Dermis microvascular lymphatic vessel endothelial cell (primary cell): ENCODE measurements at regions not wholly inside any gene's neighbourhood (a gene's known extent, or its start where the extent isn't known, plus 50 kb on each side); places are given as distances from the start of the nearest gene placed in this dataset.
A peak's percentile ranks its signal among the peaks of the same experiment; 100 is the strongest.

Experiments used
- DNase-seq, 2 donors: peaks; one replicate each; pipeline versions ENCODE4 v3.0.0 to v3.0.0-alpha.2; 2010; ENCODE audit warnings: low read depth in 2 of 2

DNA sequence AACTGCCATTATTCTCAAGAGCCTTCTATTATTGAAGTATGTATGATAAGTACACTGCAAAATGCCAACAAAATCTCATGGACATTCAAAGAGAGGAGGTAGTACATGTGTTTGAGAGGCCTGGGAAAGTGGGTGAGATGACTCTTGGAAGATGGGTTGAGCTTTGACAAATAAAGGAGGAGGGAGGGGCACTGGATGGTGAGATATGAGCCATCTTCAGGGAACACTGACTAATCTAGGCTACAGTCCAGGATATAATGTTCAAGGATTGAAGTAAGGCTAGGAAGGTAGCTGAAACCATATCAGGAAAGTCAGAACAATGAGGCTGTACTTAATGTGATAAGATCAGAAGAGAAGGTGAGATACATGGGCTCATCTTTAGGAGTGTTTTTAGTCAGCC, 559.7 kb downstream of the ZEB2 start:
- no peak for DNase-seq

DNA sequence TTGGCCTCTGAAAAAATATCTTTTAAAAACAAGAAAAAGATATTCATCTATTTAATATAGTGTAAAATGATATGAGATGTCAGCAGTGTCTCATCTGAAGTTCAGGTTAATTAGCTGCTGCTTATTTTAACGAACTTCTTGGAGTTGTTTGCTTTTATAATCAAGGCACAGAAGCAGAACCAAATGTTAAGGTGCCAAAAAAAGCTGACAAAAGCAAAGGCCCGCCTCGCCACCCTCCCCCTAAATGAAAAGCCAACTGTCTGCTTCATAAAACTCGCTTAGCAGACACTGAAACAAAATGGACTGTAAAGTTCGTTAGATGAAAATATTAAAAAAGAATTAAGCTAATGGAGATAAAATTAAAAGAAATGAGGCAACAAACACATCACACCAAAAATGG, 562.6 kb downstream of the ZEB2 start:
- no peak for DNase-seq

DNA sequence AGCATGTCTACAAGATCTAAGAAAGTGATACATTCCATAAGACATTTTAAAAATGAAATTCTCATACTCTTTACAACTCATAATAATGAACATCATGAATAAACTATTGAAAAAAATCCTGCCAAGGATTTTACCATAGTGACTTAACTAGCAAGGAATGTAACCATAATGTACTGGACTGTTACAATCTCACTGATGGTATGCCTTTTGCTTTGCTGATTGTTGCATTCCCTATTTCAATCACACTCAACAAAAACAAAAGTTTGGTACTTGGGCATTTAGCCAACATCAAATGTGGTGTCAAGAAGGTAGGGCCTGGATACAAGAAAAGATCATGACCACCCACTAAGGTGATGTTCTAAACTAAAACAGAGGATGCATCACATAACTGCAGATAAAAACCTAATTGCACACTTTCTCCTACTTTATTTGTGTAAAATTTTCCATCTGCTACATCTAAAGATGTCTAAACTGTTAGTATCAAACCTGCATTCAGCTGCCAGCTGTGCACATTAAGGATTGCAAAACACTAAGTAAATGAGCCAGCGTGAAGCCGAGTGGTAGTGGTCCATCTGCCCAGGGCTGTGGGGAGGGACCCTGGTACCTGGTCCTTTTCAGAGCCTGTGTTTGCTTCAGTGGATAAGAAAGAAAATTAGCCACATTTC, 564.4 kb downstream of the ZEB2 start:
- no peak for DNase-seq

DNA sequence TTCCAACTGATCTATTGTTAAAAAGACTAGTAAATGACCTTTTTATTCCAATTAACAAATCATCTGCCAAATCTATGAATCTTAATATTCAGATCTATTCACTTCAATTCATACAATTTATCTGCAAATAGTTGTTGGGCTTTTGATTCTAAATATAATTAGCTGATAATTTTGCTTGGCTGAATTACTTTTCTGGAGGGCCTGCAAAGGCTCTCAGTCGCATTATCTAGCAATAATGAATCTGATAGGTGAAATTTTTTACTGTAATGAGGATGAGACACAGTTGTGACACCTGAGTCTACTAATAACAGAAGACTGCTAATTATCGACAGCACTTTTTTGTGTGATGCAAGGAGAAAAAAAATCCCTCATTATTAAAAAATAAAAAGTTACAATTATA, 565.1 kb downstream of the ZEB2 start:
- DNase-seq, result no peak

DNA sequence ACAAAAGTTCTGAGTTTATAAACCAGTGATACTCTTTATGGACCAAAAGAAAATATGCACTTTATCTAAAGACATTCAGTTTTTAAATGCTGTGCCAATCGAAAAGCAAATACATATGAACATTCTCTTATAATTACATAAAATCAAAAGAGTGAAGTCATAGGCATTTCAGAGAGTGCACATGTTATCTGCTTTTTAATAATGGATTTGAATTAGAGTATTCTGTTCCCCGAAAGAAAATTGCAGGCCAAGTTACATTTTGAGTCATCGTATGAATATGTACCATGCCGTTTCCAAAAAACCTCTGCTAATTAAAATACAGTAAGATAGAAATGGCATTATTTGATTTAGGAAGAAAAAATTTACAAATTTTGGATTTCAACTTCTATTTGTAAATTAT, 565.7 kb downstream of the ZEB2 start:
- DNase-seq, result no peak

DNA sequence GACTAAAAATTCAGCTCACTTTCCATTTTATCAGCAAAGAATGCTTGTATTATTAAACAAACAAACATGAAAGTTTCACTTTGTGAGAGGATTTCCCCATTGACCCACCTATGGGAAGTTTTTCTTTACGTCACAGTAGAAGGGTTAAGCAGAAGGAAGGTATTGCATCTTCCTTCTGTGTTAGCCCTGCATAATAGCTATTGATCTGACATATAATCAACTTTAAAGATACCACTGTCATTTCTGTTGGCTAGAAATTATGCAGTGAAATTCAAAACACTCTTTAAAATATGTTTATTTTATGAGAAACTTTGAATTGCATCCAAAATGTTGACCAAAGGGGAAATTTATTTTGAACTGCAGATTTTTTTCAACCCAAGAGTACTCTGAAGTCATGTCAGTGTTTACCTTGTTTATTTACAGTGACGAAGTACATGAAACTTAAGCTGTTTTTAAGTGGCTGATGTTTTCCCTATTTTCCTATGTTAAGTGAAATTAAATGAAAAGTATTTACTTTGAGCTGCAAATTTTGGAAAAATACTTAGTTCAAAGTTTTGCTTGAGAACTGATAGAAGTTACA, 566.4 kb downstream of the ZEB2 start:
- DNase-seq, result no peak

DNA sequence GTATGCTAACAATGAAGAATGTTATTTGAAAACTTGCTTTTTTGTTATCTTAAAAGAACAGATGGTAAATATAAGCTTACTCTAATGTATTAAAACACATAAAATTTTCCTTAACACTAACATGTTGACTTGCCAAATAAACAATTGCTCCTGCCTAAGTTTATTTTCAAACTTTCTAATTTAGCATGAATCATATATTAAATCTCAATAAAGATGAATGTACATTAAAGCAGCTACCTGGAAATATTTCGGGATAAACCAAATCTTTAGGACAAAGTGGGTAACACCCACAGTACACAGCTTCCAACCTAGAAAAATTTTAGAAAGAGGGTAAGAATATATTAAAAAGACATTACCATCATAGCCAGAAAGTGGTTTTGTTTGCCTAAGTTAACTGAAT, 567.4 kb downstream of the ZEB2 start:
- no peak for DNase-seq

DNA sequence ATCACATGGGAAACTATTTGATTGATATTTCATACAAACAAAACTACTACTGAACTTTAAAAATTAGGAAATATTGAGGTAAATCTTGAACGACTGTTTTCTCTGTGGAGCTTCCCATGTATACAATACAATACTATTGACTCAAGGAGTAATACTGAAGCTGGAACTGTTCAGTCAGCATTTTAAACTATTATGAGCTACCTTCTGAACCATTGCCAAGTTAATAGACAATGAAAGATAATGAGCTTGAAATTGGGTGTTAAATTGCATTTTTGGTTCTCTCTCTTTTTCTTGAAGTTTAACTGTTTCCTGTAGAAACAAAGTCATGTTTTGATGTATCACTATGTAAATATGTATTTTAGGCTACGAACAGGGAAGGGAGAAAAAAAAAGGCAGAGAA, 569.2 kb downstream of the ZEB2 start:
- DNase-seq, result no peak

DNA sequence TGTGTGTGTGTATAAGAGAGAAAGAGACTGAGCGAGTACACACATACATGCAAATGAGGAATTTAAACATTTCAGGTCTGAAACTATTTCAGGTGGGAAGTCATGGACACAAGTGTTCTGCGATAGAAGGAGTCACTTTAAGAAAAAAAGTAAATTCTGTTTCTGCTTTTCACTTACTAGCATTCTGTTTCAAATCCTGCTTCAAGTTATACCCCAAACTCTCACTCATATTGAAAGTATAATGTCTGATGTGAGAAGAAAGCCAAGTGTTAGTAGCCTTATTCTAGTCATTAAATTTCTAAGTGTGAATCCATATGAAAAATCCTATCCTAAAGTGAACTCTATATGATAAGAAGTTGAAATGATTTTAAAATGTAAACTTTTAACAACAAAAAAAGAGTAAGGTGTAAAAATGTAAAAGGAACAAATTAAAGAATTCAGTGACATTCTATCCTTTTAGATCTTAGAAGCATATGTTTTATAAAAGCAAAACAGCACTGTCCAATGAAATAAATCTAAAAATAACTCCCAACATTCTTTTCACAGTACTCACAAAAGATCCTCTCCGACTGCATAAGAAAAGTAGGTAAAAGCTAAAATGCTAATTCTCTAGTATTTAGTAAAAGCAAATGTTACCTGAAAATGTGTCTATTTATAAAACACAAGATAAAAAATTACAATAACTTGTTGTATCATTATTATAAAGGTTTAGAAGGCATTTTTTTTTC, 570.6 kb downstream of the ZEB2 start:
- DNase-seq, result no peak

DNA sequence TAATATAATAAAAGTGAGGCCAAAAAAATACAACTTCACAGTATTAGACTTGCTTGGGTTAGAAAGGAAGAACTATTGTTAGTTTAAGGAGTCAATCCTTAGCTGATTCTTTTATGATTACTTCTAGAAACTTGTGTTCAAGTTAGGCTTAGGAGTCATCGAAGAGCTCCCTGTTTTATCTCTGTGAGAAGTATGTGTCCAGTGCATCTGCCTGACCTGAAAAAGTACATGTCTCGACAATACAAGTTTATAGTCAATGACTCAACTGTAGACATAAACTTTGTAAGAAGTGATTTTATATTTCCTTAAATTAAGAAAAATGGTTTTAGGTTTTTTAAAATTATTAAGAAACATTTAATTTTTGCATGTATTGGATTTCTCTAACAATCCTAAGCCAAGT, 571.2 kb downstream of the ZEB2 start:
- DNase-seq, result no peak

DNA sequence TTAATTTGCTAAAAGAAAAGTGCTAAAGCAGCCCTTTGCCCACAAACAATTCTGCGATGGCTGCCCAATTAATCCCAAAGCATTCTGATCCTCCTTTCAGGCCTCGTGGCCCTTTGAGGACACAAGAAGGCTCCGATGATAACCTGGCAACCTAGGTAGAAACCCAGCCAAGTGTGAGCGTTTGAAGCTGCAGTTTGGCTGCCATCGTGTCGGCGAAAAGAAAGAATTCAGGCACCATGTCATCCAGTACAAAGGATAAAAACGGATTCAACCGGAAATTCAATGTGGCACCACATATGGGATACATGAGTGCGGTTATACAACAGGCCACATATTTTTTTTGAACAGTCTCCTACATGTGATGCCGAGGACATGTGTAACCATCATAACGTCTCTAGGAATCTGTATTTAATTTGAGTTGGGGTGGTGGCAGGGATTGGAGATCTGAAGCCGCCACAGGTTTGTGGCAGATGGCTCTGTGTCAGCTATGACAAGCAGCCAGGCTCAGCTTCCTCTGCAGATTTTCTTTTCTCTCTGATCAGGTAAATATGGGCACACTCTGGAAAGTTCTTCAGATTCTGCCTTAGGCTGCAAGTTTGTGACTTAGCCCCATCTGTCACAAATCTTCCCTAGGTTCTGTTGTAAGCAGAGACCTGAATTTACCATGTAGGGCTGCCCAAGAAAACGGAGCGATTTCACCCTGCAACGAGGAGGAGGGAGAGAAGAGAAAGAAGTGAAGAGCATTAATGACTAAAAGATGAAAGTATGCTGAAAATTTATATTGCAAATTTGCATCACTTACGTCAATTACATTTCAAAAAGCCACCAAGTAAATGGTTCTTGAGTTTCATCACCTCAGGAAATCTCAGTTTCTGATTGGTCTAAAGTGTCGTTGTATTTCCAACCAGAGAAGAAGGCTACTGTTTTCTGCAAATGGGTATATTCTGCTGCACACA, 573.2 kb downstream of the ZEB2 start:
- no peak for DNase-seq

DNA sequence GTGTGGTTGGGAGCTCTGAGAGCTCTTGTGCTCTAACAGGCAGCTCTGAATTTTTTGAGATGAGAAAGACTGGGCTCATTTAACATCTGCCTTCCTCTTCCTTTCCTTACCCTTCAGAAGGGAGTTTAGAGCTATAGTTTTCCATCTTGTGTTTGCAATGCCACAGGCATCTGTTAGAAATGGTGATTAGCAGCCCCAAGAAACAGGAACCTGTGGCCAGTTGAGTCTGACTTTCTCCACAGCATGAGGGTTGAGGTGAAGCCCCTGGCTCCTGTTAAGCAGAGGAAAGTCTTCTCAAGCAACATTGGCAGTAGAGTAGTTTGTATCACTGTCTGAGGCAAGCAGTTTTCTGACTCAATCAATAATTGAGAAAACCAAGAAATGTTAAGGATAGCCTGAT, 577.4 kb downstream of the ZEB2 start:
- DNase-seq, result no peak

DNA sequence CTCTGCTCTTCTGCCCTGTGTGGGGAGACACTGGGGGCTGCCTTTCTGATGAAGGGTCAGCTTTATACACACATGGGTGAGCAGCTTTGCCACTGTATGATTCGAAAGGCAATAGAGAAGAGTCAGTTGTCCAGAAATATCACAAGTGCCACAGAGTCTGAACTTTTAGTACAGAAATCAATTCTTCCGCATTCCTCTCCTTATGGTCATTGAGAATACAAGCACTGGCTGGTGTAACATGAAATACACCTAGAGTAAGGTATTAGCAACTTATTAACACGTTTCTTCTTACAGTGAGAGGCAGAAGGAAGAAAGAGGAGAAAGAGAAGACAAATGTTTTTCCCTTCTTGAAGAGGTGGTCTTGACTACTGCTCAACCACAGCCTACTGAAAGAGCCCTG, 579.2 kb downstream of the ZEB2 start:
- no peak for DNase-seq

DNA sequence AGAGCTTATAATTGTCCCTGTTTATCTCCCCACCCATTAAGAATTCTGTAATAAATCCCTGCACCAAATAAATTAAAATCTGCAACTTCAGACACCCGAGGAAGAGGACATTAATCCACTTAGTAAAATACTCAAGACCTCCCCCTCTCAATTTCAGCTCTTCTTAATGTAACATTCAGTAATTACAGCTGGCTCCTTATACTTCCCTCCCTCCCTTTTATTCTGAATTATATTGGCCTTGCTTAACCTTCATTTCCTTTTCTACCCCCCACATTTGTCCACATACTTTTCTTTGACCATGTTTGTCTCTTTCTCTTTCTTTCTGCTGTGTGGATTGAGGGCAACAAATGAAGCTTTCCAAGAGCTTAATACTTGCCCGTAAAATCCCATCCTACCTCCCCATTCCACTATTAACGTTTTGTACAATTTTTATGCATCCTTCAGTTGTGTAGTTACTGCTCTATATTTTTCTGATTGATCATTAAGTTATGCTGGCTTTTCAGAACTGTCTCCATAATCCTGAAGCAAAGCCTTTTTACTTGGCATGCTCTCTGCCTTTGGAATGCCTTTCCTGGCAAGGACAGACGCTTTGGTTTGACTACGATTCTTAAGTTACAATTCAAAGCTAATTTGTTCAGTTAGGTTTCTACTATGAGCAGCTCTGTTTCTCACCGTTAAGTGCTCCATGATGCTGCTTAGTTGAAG, 580.1 kb downstream of the ZEB2 start:
- no peak for DNase-seq

DNA sequence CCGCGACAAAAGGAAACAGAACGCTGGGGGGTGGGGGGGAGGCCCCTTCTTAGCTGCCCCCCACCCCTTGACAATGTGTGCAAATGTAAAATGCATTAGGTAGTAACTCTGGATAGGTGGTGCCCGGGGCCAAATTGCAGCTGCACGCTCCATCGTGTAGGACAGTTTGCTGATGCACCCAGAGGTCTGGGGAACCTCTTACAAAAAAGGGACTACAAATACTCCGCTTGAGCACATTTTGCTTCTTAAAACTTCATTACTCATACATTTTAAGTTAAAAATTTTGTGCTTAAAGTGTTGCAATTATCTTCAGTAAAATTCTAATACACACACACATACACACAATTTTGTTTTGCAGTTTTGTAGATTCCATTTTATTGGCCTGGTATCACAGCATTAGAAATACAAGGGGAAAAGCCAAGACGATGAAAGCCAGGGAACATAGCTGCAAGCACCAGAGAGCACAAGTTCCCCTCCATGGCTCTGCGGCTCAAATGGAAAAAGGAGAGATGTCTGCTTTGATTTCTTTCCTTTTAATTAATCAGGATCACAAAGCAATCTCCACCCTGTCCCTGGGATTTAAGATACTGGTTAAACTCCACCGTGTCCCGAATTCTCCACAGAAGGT, 582.1 kb downstream of the ZEB2 start:
- no peak for DNase-seq

DNA sequence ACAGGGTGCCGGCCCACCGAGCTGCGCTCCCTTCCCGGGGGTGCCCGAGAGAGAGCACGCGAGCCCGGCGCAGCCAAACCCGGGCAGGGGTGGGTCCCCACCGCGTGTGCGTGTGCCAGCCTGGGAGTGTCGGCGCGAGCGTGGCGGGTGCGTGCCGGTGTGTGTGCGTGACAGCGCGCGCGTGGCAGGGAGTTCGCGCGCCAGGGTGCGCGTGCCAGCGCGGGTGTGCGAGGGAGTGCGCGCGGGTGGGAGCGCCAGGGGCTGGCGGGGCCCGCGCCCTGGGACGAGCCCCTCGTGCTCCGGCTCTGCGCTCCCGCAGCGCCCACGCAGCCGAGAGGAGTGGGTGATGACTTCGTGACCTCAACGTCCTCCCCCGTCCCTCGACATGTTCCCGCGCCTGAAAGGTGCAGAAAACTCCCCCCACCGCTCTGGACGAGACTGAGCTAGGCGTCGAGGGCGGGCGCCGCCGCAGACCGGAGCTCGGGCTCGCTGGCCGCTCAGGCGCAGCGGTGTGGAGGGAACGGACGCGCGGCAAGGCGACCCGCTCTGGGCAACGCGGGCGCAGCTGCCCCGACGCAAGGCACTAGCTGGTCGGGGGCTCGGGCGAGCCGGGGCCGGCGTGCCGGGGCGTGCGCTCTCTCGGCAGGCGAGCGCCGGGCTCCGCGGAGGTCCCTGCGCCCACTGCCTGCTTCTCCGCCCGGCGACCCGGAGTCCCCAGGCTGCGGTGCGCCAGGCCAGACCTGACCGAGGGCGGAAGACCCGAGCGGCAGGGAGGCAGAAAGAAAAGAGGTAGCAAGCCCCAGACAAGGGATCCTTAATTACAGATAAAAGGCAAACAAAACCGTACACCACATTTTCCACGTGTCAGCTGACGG, 582.8 kb downstream of the ZEB2 start:
- peak in 1 of 2 donors; percentile 44 for DNase-seq

DNA sequence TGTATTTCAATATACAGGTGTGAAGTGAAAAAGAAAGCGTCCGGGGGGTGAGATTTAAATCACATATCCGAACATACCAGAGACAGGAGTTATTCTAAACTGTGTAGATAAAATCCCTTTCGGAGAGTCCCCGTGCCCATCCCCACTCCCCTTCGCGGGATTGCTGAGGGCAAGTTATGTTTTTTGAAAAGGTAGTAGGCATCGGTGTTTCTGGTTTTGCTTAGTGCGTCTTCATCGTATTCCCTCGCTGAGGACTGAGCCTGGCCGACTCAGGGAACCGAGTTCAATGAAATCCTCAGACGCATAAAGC, 583.4 kb downstream of the ZEB2 start:
- DNase-seq, result no peak

DNA sequence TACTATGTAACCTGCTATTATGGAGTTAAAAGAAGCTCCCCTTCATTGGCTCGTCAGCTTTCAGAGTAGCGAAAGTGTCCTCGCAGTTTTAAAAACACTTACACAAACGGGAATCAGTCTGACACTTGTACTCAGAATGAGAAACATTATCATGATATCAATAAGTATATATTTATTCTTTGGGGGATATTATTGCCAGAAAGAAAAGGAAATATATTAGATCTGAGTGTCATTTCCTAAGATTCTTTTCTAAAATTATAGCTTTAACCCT, 584.5 kb downstream of the ZEB2 start:
- DNase-seq, result no peak

DNA sequence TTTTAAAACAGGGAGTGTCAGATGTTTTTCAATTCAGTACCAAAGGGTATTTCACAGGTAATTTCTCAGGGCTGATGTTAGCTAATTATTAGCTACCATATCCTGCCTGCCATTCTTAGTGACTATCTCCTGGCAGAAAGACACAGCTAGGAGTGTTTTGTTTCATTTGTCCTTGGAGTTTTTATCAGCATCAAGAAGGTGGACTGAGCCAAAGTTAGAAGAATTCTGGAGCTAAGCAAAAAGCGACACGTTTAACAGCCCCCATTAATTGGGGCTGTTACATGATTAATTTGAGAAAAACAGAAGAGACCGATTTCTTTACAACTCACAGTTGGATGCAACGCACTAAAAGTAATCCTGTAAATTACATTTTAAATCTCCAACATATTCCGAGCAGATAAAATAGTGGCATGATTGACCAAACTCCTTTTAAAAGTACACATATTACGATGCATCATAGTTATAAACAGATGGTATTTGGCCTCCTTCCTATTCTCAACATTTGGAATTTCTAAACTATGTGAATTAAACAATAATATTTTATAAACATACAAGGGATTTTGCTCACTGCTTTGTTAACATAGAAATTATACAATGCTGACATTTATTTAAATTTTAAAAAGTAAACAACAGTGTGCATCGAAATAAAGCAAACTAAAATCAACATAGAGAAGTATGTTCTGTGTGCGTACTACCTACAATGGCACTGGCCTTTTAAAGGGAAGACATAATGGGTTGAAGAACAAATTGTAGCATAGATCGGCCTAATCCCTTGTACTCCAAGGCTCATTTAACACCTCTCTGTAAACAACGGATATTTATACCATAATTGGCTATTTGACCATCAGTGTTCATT, 585.1 kb downstream of the ZEB2 start:
- DNase-seq, result no peak
